ENCODE measurements at regions not wholly inside any gene's neighbourhood (a gene's known extent, or its start where the extent isn't known, plus 50 kb on each side); places are given as distances from the start of the nearest gene placed in this dataset.

DNA sequence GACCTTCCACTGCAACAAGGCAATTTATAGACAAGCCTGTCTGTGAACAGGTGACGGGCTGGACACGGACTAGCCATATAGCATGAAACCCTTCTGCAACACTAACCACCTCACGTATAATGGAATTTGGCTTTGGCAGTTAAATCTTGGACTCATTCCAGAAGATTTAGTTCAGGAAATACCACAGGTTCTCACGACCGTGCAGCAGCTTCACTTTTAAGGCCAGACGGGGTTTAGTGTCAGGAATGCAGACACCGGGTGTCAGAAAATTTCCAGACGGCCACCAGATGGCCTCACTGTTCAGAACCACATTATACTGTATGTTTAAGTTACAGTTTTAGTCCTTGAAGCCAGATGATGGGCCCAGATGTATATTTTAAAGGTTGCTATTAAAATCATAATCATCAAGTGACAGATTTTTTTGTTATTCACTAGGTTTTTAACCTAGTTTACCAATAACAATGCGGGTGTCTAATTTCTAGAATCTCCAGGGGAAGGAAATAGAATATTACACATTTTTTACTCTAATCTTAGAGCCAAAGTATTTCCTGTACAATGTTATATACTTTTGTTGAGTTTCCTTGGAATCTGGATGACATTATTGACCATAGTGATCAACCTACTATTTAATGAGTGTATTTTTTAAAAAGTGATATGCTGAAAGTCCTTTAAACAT lies 90.5 kb upstream of the TMPO start:
- intact Hi-C loops (cut with micrococcal nuclease; ENCODE audit: unreplicated experiment): loop anchor here (1.0 kb wide), 3 partner anchors 66 to 107 kb away; no protein-coding TSS in a partner anchor
- DNase-seq: peak; percentile 83
- CTCF ChIA-PET: interaction anchor here (0.5 to 1.5 kb wide), 11 partner anchors 32 to 229 kb away, joined by 3 to 11 read pairs (median 4); partner anchors contain the start of gene TMPO
- Mint-ChIP-seq H3K4me1 (ENCODE audit: low read depth, unreplicated experiment) (peaks cover 24% of the 10 kb centered on the region), H3K27ac (ENCODE audit: unreplicated experiment) (no peak overlapping the region), H3K27me3 (ENCODE audit: unreplicated experiment) (no peaks in the 10 kb centered on the region), H3K36me3 (ENCODE audit: insufficient read depth, unreplicated experiment) (no peaks in the 10 kb centered on the region), H3K9me3 (ENCODE audit: low read depth, unreplicated experiment) (no peaks in the 10 kb centered on the region), H3K4me3 (ENCODE audit: low read depth, unreplicated experiment) (no peak overlapping the region)
- BruUV-seq (replicated peaks): no TSS peak
- TF ChIP-seq, protein P1, sequence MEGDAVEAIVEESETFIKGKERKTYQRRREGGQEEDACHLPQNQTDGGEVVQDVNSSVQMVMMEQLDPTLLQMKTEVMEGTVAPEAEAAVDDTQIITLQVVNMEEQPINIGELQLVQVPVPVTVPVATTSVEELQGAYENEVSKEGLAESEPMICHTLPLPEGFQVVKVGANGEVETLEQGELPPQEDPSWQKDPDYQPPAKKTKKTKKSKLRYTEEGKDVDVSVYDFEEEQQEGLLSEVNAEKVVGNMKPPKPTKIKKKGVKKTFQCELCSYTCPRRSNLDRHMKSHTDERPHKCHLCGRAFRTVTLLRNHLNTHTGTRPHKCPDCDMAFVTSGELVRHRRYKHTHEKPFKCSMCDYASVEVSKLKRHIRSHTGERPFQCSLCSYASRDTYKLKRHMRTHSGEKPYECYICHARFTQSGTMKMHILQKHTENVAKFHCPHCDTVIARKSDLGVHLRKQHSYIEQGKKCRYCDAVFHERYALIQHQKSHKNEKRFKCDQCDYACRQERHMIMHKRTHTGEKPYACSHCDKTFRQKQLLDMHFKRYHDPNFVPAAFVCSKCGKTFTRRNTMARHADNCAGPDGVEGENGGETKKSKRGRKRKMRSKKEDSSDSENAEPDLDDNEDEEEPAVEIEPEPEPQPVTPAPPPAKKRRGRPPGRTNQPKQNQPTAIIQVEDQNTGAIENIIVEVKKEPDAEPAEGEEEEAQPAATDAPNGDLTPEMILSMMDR (IDR thresholded peaks at IDR 0.05; ENCODE audit: unreplicated experiment): peak; percentile 59

DNA sequence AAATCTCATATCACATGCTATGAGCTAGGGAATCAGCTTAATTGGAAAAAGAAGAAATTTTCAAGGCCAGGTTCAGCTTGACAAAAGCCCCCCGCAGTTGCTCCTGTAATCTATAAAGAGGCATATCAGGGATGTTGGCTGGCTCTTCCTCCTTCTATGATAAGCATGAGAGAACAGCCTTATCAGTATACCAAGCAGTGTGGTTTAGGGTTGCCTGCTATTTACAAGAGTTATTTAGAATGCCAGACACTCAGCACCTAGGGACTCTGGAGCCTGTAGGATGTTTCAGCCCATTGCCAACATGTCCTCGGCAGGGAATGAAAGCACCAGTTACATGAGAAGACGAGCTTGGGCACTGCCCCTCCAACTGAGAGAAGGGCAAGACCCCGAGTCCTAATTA lies 89.5 kb upstream of the TMPO start:
- Mint-ChIP-seq H3K27ac (ENCODE audit: unreplicated experiment) (no peak overlapping the region), H3K4me3 (ENCODE audit: low read depth, unreplicated experiment) (no peak overlapping the region), H3K4me1 (ENCODE audit: low read depth, unreplicated experiment) (peaks cover 20% of the 10 kb centered on the region), H3K27me3 (ENCODE audit: unreplicated experiment) (no peaks in the 10 kb centered on the region), H3K9me3 (ENCODE audit: low read depth, unreplicated experiment) (no peaks in the 10 kb centered on the region), H3K36me3 (ENCODE audit: insufficient read depth, unreplicated experiment) (no peaks in the 10 kb centered on the region)
- CTCF ChIA-PET: interaction anchor here (0.7 to 0.9 kb wide), 3 partner anchors 75 to 200 kb away, joined by 3 to 4 read pairs (median 4); no protein-coding TSS in a partner anchor
- no TSS peak for BruUV-seq (replicated peaks)
- intact Hi-C loops (cut with micrococcal nuclease; ENCODE audit: unreplicated experiment): no loop called here
- TF ChIP-seq, protein P1 (IDR thresholded peaks at IDR 0.05; ENCODE audit: unreplicated experiment): no peak
- DNase-seq: no peak

DNA sequence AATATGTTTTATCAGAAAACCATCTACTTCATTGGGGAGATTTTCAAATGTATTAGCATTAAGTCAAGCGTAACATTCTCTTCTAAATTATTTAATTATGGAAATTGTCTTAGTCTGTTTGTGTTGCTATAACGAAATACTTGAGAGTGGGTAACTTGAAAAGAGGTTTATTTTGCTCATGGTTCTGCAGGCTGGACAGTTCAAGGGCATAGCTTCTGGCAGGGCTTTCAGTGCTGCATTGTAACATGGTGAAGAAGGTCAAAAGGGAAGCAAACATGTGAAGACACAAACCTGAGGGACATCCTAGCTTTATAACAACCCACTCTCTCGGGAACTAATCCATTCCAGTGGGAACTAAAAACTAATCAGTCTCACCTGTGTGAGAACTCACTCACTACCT lies 84.3 kb upstream of the TMPO start:
- no peak for DNase-seq
- no peak overlapping the region for H3K4me3 Mint-ChIP-seq (ENCODE audit: low read depth, unreplicated experiment)
- intact Hi-C loops (cut with micrococcal nuclease; ENCODE audit: unreplicated experiment): no loop called here
- CTCF ChIA-PET: no interaction called here
- H3K36me3 Mint-ChIP-seq (ENCODE audit: insufficient read depth, unreplicated experiment): no peaks in the 10 kb centered on the region
- peaks cover 8% of the 10 kb centered on the region for H3K9me3 Mint-ChIP-seq (ENCODE audit: low read depth, unreplicated experiment)
- peaks cover 11% of the 10 kb centered on the region for H3K27me3 Mint-ChIP-seq (ENCODE audit: unreplicated experiment)
- H3K27ac Mint-ChIP-seq (ENCODE audit: unreplicated experiment): no peak overlapping the region
- BruUV-seq (replicated peaks): no TSS peak
- TF ChIP-seq, protein P1 (IDR thresholded peaks at IDR 0.05; ENCODE audit: unreplicated experiment): no peak
- H3K4me1 Mint-ChIP-seq (ENCODE audit: low read depth, unreplicated experiment): no peaks in the 10 kb centered on the region

DNA sequence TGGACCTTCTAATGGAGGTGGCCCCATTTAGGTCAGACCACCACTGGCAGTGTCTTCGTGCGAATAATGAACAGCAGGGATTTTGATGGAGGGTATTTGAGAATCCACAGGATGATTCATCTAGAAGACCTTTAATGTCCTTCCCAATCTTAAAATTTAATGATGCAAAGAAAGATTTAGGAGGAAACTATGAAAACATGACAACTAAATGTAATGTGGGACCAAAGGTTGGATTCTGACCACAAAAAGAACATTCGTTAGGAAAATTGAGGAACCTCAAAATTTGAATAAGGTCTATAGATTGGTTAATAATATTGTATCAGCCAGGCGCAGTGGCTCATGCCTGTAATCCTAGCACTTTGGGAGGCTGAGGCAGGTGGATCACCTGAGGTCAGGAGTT lies 78.2 kb upstream of the TMPO start:
- no peak for DNase-seq
- no peaks in the 10 kb centered on the region for H3K36me3 Mint-ChIP-seq (ENCODE audit: insufficient read depth, unreplicated experiment)
- BruUV-seq (replicated peaks): no TSS peak
- peaks cover 8% of the 10 kb centered on the region for H3K9me3 Mint-ChIP-seq (ENCODE audit: low read depth, unreplicated experiment)
- peaks cover 12% of the 10 kb centered on the region for H3K27me3 Mint-ChIP-seq (ENCODE audit: unreplicated experiment)
- TF ChIP-seq, protein P1 (IDR thresholded peaks at IDR 0.05; ENCODE audit: unreplicated experiment): no peak
- H3K4me3 Mint-ChIP-seq (ENCODE audit: low read depth, unreplicated experiment): no peak overlapping the region
- CTCF ChIA-PET: interaction anchor here (0.6 kb wide), 1 partner anchor 19 kb away, joined by 4 read pairs; no protein-coding TSS in a partner anchor
- H3K4me1 Mint-ChIP-seq (ENCODE audit: low read depth, unreplicated experiment): peaks cover 11% of the 10 kb centered on the region
- intact Hi-C loops (cut with micrococcal nuclease; ENCODE audit: unreplicated experiment): no loop called here
- no peak overlapping the region for H3K27ac Mint-ChIP-seq (ENCODE audit: unreplicated experiment)
